GM19452 (cell line): ENCODE measurements at regions not wholly inside any gene's neighbourhood (a gene's known extent, or its start where the extent isn't known, plus 50 kb on each side); places are given as distances from the start of the nearest gene placed in this dataset.

ENCODE experiments used
- ATAC-seq: cut with Tn5 transposase; IDR thresholded peaks from one replicate; pipeline ENCODE4 v1.9.1; 2021; ENCODE audit not compliant: unreplicated experiment

GRCh38 chr7:116417593-116418345 is 81.8 kb upstream of the CAV2 start:
- no peak for ATAC-seq

GRCh38 chr7:116418524-116418923 is 81.0 kb upstream of the CAV2 start:
- no peak for ATAC-seq

- no peak for ATAC-seq
Measured at GRCh38 chr7:116420003-116420402, 79.5 kb upstream of the CAV2 start.

- no peak for ATAC-seq
Measured at GRCh38 chr7:116421298-116421697, 78.2 kb upstream of the CAV2 start.

- no peak for ATAC-seq
Measured at GRCh38 chr7:116422683-116423082, 76.9 kb upstream of the CAV2 start.

- no peak for ATAC-seq
Measured at GRCh38 chr7:116423499-116423898, 76.0 kb upstream of the CAV2 start.

GRCh38 chr7:116425647-116426209 is 73.8 kb upstream of the CAV2 start:
- no peak for ATAC-seq

- ATAC-seq: no peak
Measured at GRCh38 chr7:116426428-116427156, 72.9 kb upstream of the CAV2 start.

GRCh38 chr7:116429986-116430619 is 69.4 kb upstream of the CAV2 start:
- ATAC-seq: no peak

- no peak for ATAC-seq
Measured at GRCh38 chr7:116431787-116432526, 67.6 kb upstream of the CAV2 start.

- no peak for ATAC-seq
Measured at GRCh38 chr7:116432527-116432916, 67.0 kb upstream of the CAV2 start.

GRCh38 chr7:116433246-116433645 is 66.3 kb upstream of the CAV2 start:
- no peak for ATAC-seq

- ATAC-seq: no peak
Measured at GRCh38 chr7:116434820-116435341, 64.7 kb upstream of the CAV2 start.

- ATAC-seq: no peak
Measured at GRCh38 chr7:116436305-116436826, 63.2 kb upstream of the CAV2 start.

- no peak for ATAC-seq
Measured at GRCh38 chr7:116438267-116438666, 61.3 kb upstream of the CAV2 start.

GRCh38 chr7:116439005-116439404 is 60.5 kb upstream of the CAV2 start:
- no peak for ATAC-seq

GRCh38 chr7:116439841-116440549 is 59.5 kb upstream of the CAV2 start:
- ATAC-seq: no peak

GRCh38 chr7:116441534-116441933 is 58.0 kb upstream of the CAV2 start:
- ATAC-seq: no peak

- no peak for ATAC-seq
Measured at GRCh38 chr7:116443101-116443523, 56.4 kb upstream of the CAV2 start.

GRCh38 chr7:116443646-116444045 is 55.9 kb upstream of the CAV2 start:
- ATAC-seq: no peak
